Neural cell (in vitro differentiated cells): ENCODE measurements at regions not wholly inside any gene's neighbourhood (a gene's known extent, or its start where the extent isn't known, plus 50 kb on each side); places are given as distances from the start of the nearest gene placed in this dataset.

Experiments used
- CTCF ChIP-seq: fragments of 450-650 bp; IDR thresholded peaks from 2 replicates; pipeline ENCODE4 v1.5.1; 2014; ENCODE audit warnings: antibody characterized with exemption, mild to moderate bottlenecking, moderate library complexity; ENCODE audit not compliant: poor library complexity, severe bottlenecking
- RAD21 ChIP-seq: fragments of 450-650 bp; conservative IDR thresholded peaks from 2 replicates; pipeline ENCODE4 v1.6.1; 2014; ENCODE audit warnings: antibody characterized with exemption, mild to moderate bottlenecking, moderate library complexity

- no peak for TF ChIP-seq CTCF
- TF ChIP-seq RAD21: no peak
Measured at GRCh38 chrX:115939070-115939469, 231.5 kb upstream of the AGTR2 start.
